ENCODE measurements at regions not wholly inside any gene's neighbourhood (a gene's known extent, or its start where the extent isn't known, plus 50 kb on each side); places are given as distances from the start of the nearest gene placed in this dataset.

- DNase-seq (ENCODE audit: low read depth): no peak
- TF ChIP-seq CTCF (IDR thresholded peaks at IDR 0.05; ENCODE audit: insufficient read depth, low read length, poor library complexity, severe bottlenecking): no peak
- Histone ChIP-seq H3K27me3 (ENCODE audit: control insufficient read depth, insufficient read depth, low read length) (peaks cover 6% of the 10 kb centered on the region), H3K4me3 (ENCODE audit: low read depth, low read length) (no peak overlapping the region), H3K36me3 (ENCODE audit: control insufficient read depth, insufficient read depth, low read length) (no peaks in the 10 kb centered on the region)
These were observed 273.9 kb upstream of the NFE2L3 start for GRCh38 chr7:25877802-25878789.

GRCh38 chr7:25879799-25880198 is 272.2 kb upstream of the NFE2L3 start:
- Histone ChIP-seq H3K4me3 (ENCODE audit: low read depth, low read length) (no peak overlapping the region), H3K36me3 (ENCODE audit: control insufficient read depth, insufficient read depth, low read length) (no peaks in the 10 kb centered on the region), H3K27me3 (ENCODE audit: control insufficient read depth, insufficient read depth, low read length) (peaks cover 6% of the 10 kb centered on the region)
- TF ChIP-seq CTCF (IDR thresholded peaks at IDR 0.05; ENCODE audit: insufficient read depth, low read length, poor library complexity, severe bottlenecking): no peak
- no peak for DNase-seq (ENCODE audit: low read depth)

- H3K27me3 ChIP-seq (ENCODE audit: control insufficient read depth, insufficient read depth, low read length): peaks cover 6% of the 10 kb centered on the region
- TF ChIP-seq CTCF (IDR thresholded peaks at IDR 0.05; ENCODE audit: insufficient read depth, low read length, poor library complexity, severe bottlenecking): no peak
- no peak for DNase-seq (ENCODE audit: low read depth)
- H3K4me3 ChIP-seq (ENCODE audit: low read depth, low read length): no peak overlapping the region
- no peaks in the 10 kb centered on the region for H3K36me3 ChIP-seq (ENCODE audit: control insufficient read depth, insufficient read depth, low read length)
These were observed 270.5 kb upstream of the NFE2L3 start for GRCh38 chr7:25881317-25882037.

GRCh38 chr7:25882151-25882773 is 269.7 kb upstream of the NFE2L3 start:
- H3K36me3 ChIP-seq (ENCODE audit: control insufficient read depth, insufficient read depth, low read length): no peaks in the 10 kb centered on the region
- peaks cover 6% of the 10 kb centered on the region for H3K27me3 ChIP-seq (ENCODE audit: control insufficient read depth, insufficient read depth, low read length)
- no peak for DNase-seq (ENCODE audit: low read depth)
- no peak overlapping the region for H3K4me3 ChIP-seq (ENCODE audit: low read depth, low read length)
- no peak for TF ChIP-seq CTCF (IDR thresholded peaks at IDR 0.05; ENCODE audit: insufficient read depth, low read length, poor library complexity, severe bottlenecking)

GRCh38 chr7:25884265-25884828 is 267.7 kb upstream of the NFE2L3 start:
- Histone ChIP-seq H3K4me3 (ENCODE audit: low read depth, low read length) (no peak overlapping the region), H3K36me3 (ENCODE audit: control insufficient read depth, insufficient read depth, low read length) (no peaks in the 10 kb centered on the region), H3K27me3 (ENCODE audit: control insufficient read depth, insufficient read depth, low read length) (peaks cover 4% of the 10 kb centered on the region)
- no peak for TF ChIP-seq CTCF (IDR thresholded peaks at IDR 0.05; ENCODE audit: insufficient read depth, low read length, poor library complexity, severe bottlenecking)
- DNase-seq (ENCODE audit: low read depth): no peak
